H1 (cell line): ENCODE measurements at regions not wholly inside any gene's neighbourhood (a gene's known extent, or its start where the extent isn't known, plus 50 kb on each side); places are given as distances from the start of the nearest gene placed in this dataset.

Source experiments
- EP300 ChIP-seq, 2 experiments: IDR thresholded peaks; 1 replicate in 1 of 2; 2 replicates in 1 of 2; pipeline ENCODE4 v1.6.1; 2011 to 2012; ENCODE audit warnings: low read depth in 2 of 2, low read length in 2 of 2, mild to moderate bottlenecking in 2 of 2, borderline replicate concordance in 1 of 2, inconsistent platforms in 1 of 2, moderate library complexity in 1 of 2
- MAX ChIP-seq: IDR thresholded peaks from 2 replicates; pipeline ENCODE4 v1.6.1; 2012; ENCODE audit warnings: inconsistent platforms
- POLR2A ChIP-seq, 2 experiments: IDR thresholded peaks; 1 replicate in 1 of 2; 2 replicates in 1 of 2; pipeline ENCODE4 v1.6.1; 2011; ENCODE audit warnings: low read depth in 2 of 2, low read length in 2 of 2, mild to moderate bottlenecking in 2 of 2; ENCODE audit errors: control extremely low read depth in 1 of 2
- TAF1 ChIP-seq: IDR thresholded peaks from 2 replicates; pipeline ENCODE4 v1.6.1; 2011; ENCODE audit warnings: mild to moderate bottlenecking, low read depth, low read length
- TF ChIP-seq, protein P1 (sequence below), 3 experiments: IDR thresholded peaks; 1 replicate in 2 of 3; 2 replicates in 1 of 3; pipeline versions ENCODE4 v1.5.1 to v1.6.1; 2011; ENCODE audit warnings: low read length in 3 of 3, mild to moderate bottlenecking in 3 of 3, inconsistent platforms in 2 of 3, low read depth in 1 of 3, moderate library complexity in 1 of 3; ENCODE audit not compliant: insufficient read depth in 1 of 3; ENCODE audit errors: control extremely low read depth in 1 of 3

- TF ChIP-seq MAX (no peak), TAF1 (no peak), EP300 (IDR thresholded peaks at IDR 0.05; ENCODE audit: borderline replicate concordance in 1 of 2, low read depth in 2 of 2, low read length in 2 of 2) (no peak), POLR2A (IDR thresholded peaks at IDR 0.05; ENCODE audit: control extremely low read depth in 1 of 2, low read depth in 2 of 2, low read length in 2 of 2) (no peak)
- TF ChIP-seq, protein P1, sequence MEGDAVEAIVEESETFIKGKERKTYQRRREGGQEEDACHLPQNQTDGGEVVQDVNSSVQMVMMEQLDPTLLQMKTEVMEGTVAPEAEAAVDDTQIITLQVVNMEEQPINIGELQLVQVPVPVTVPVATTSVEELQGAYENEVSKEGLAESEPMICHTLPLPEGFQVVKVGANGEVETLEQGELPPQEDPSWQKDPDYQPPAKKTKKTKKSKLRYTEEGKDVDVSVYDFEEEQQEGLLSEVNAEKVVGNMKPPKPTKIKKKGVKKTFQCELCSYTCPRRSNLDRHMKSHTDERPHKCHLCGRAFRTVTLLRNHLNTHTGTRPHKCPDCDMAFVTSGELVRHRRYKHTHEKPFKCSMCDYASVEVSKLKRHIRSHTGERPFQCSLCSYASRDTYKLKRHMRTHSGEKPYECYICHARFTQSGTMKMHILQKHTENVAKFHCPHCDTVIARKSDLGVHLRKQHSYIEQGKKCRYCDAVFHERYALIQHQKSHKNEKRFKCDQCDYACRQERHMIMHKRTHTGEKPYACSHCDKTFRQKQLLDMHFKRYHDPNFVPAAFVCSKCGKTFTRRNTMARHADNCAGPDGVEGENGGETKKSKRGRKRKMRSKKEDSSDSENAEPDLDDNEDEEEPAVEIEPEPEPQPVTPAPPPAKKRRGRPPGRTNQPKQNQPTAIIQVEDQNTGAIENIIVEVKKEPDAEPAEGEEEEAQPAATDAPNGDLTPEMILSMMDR (IDR thresholded peaks at IDR 0.05; ENCODE audit: control extremely low read depth in 1 of 3, insufficient read depth in 1 of 3, low read depth in 1 of 3, low read length in 3 of 3) = no peak
Observed at GRCh38 chr5:91848453-91848852, 465.3 kb upstream of the ARRDC3 start.
